ENCODE measurements at regions not wholly inside any gene's neighbourhood (a gene's known extent, or its start where the extent isn't known, plus 50 kb on each side); places are given as distances from the start of the nearest gene placed in this dataset.

DNA sequence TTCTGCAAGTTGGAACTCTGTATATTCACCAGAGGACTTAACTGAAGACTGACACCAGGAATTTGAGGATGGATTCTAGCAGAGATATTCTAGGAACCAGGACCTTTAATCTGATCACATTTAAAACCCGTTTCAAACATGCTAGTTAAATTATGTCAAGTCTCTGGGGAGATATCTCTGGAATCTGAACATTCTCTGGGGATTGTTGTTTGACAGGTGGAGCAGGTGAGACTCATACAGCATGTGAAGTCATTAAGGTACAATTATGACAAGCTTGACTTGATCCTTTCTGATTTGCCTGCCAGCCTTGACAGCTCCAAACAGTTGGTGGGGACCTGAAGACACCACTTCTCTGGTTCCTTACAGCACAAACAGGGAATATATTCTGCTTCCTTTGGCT lies 100.3 kb downstream of the FAT3 start:
- TF ChIP-seq TOE1 (IDR thresholded peaks at IDR 0.05; ENCODE audit: borderline replicate concordance) (no peak), TOE1 (CRISPR knock-in tag; IDR thresholded peaks at IDR 0.05; ENCODE audit: borderline replicate concordance, low read depth) (no peak), CBX3 (IDR thresholded peaks at IDR 0.05; ENCODE audit: borderline replicate concordance in 1 of 2, low read length in 2 of 2) (no peak), POLR2AphosphoS5 (IDR thresholded peaks at IDR 0.05; ENCODE audit: control insufficient read depth, insufficient read depth, low read depth, low read length) (no peak), TBL1XR1 (IDR thresholded peaks at IDR 0.05; ENCODE audit: low read length in 2 of 2) (no peak), JUN (IDR thresholded peaks at IDR 0.05; ENCODE audit: borderline replicate concordance, low read depth, low read length) (no peak), JUN (CRISPR knock-in tag; IDR thresholded peaks at IDR 0.05; ENCODE audit: borderline replicate concordance) (no peak)
- TF ChIP-seq, protein P1, sequence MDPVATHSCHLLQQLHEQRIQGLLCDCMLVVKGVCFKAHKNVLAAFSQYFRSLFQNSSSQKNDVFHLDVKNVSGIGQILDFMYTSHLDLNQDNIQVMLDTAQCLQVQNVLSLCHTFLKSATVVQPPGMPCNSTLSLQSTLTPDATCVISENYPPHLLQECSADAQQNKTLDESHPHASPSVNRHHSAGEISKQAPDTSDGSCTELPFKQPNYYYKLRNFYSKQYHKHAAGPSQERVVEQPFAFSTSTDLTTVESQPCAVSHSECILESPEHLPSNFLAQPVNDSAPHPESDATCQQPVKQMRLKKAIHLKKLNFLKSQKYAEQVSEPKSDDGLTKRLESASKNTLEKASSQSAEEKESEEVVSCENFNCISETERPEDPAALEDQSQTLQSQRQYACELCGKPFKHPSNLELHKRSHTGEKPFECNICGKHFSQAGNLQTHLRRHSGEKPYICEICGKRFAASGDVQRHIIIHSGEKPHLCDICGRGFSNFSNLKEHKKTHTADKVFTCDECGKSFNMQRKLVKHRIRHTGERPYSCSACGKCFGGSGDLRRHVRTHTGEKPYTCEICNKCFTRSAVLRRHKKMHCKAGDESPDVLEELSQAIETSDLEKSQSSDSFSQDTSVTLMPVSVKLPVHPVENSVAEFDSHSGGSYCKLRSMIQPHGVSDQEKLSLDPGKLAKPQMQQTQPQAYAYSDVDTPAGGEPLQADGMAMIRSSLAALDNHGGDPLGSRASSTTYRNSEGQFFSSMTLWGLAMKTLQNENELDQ (CRISPR knock-in tag; IDR thresholded peaks at IDR 0.05; ENCODE audit: borderline replicate concordance), result no peak
- TF ChIP-seq, protein P2, sequence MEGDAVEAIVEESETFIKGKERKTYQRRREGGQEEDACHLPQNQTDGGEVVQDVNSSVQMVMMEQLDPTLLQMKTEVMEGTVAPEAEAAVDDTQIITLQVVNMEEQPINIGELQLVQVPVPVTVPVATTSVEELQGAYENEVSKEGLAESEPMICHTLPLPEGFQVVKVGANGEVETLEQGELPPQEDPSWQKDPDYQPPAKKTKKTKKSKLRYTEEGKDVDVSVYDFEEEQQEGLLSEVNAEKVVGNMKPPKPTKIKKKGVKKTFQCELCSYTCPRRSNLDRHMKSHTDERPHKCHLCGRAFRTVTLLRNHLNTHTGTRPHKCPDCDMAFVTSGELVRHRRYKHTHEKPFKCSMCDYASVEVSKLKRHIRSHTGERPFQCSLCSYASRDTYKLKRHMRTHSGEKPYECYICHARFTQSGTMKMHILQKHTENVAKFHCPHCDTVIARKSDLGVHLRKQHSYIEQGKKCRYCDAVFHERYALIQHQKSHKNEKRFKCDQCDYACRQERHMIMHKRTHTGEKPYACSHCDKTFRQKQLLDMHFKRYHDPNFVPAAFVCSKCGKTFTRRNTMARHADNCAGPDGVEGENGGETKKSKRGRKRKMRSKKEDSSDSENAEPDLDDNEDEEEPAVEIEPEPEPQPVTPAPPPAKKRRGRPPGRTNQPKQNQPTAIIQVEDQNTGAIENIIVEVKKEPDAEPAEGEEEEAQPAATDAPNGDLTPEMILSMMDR (IDR thresholded peaks at IDR 0.05 in 2 of 3, conservative IDR thresholded peaks at IDR 0.05 in 1 of 3; ENCODE audit: insufficient read depth in 2 of 3, low read depth in 1 of 3, low read length in 3 of 3), result no peak
- TF ChIP-seq, protein P3, sequence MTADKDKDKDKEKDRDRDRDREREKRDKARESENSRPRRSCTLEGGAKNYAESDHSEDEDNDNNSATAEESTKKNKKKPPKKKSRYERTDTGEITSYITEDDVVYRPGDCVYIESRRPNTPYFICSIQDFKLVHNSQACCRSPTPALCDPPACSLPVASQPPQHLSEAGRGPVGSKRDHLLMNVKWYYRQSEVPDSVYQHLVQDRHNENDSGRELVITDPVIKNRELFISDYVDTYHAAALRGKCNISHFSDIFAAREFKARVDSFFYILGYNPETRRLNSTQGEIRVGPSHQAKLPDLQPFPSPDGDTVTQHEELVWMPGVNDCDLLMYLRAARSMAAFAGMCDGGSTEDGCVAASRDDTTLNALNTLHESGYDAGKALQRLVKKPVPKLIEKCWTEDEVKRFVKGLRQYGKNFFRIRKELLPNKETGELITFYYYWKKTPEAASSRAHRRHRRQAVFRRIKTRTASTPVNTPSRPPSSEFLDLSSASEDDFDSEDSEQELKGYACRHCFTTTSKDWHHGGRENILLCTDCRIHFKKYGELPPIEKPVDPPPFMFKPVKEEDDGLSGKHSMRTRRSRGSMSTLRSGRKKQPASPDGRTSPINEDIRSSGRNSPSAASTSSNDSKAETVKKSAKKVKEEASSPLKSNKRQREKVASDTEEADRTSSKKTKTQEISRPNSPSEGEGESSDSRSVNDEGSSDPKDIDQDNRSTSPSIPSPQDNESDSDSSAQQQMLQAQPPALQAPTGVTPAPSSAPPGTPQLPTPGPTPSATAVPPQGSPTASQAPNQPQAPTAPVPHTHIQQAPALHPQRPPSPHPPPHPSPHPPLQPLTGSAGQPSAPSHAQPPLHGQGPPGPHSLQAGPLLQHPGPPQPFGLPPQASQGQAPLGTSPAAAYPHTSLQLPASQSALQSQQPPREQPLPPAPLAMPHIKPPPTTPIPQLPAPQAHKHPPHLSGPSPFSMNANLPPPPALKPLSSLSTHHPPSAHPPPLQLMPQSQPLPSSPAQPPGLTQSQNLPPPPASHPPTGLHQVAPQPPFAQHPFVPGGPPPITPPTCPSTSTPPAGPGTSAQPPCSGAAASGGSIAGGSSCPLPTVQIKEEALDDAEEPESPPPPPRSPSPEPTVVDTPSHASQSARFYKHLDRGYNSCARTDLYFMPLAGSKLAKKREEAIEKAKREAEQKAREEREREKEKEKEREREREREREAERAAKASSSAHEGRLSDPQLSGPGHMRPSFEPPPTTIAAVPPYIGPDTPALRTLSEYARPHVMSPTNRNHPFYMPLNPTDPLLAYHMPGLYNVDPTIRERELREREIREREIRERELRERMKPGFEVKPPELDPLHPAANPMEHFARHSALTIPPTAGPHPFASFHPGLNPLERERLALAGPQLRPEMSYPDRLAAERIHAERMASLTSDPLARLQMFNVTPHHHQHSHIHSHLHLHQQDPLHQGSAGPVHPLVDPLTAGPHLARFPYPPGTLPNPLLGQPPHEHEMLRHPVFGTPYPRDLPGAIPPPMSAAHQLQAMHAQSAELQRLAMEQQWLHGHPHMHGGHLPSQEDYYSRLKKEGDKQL (CRISPR knock-in tag; IDR thresholded peaks at IDR 0.05; ENCODE audit: borderline replicate concordance), result no peak

Data from K562 (cell line).